ENCODE measurements at regions not wholly inside any gene's neighbourhood (a gene's known extent, or its start where the extent isn't known, plus 50 kb on each side); places are given as distances from the start of the nearest gene placed in this dataset.
"Not testable (repeated sequence)": the region's sequence is repeated elsewhere in the genome, so short reads cannot be mapped to it uniquely, and the experiment has no call there.

DNA sequence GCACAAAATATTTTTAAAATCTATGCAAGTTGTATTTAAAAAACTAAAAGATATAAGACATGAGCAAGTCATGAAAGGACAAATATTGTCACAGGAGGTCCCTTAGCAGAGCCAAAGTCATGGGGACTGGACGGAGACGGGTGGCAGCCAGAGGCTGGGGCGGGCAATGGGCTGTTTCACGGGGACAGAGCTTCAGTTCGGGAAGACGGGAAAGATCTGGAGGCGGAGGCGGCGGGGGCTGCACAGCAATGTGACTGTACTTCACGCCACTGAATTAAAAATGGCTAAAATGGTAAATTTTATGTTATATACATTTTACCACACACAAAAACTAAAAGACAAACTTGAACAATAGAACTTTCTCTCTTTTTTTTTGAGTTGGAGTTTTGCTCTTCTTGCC lies 60.0 kb upstream of the METRNL start:
- DNase-seq: no peak

DNA sequence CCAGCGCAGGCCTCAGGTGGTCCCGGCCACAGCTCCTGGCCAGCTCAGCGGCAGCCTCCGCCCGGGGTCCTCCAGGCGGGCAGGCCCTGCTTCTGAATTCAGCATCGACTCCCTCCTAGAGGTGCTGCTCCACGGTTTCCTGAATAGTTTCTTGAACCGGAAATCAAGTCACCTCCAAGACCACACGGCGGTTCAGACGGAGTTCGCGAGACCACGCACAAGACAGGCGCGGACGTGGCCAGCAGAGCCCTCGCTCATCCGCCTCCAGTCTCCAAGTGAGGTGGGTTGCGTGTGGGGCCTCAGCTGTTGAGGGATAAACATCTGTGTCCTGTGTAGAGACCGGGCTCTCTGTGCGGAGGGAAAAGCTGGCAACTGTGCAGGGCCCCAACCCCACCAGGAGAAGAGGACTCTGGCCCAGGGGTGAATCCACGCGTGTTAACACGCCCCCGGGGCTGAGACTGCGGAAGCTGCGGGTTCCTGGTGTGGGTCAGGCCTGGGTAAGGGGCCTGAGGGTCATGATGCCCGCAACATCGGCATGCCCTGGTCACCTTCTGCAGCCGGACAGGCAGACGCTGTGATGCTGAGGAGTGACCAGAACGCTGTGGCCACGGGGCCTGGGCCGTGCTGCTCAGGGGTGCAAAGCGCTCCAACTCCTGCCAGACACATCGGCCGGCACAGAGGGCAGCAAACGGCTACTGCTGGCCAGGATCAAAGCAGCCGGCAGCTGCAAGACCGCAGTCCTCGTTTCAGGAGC lies 55.0 kb upstream of the METRNL start:
- peak; percentile 25 for DNase-seq

DNA sequence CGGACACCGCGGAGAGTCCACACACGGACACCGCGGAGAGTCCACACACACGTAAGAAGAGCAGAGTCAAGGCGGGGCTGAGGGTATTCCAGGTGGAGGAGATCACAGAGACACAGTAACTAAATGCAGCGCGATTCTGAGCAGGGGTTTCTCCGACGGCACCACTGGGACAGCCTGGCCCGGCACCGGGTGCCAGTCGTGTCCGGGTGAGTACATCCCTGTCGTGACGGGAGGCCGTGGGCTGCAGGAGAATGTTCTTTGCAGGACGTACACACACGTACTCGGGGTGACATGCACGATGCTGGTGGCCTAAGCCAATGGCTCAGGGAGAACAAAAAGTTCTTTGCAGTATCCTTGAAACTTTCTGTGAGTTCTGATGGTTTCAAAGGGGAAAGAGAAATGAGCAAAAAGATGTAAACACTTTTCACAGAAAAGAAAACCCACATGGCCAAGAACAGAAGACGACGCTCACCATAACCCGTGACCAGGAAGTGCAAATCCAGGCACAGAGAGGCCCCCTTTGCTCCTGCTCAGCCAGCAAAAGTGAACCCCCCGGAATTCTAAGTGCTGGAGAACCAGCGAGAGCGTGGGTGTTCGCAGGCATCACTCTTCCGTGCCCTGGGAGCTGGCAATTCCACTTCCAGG lies 53.7 kb upstream of the METRNL start:
- DNase-seq: no peak

DNA sequence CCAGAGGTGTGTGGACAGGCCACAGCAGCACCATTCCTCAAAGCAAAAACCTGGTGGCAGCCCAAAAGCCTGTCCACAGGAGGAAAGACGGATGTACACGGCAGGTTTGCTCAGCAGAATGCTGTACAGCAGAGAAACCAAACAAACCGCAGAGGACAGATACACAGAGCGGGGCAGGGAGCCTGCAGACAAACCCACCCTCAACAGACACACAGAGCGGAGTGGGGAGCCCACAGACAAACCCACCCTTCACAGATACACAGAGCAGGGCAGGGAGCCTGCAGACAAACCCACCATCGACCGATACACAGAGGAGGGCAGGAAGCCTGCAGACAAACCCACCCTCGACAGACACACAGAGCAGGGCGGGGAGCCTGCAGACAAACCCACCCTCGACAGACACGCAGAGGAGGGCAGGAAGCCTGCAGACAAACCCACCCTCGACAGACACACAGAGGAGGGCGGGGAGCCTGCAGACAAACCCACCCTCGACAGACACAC lies 53.0 kb upstream of the METRNL start:
- DNase-seq: no peak

DNA sequence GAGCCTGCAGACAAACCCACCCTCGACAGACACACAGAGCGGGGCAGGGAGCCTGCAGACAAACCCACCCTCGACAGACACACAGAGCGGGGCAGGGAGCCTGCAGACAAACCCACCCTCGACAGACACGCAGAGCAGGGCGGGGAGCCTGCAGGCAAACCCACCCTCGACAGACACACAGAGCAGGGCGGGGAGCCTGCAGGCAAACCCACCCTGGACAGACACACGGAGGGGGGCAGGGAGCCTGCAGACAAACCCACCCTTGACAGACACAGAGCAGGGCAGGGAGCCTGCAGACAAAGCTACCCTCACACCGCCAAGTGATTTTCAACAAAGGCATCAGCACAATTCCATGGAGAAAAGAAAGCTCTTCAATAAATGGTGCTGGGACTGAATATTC lies 52.5 kb upstream of the METRNL start:
- DNase-seq: not testable (repeated sequence)

DNA sequence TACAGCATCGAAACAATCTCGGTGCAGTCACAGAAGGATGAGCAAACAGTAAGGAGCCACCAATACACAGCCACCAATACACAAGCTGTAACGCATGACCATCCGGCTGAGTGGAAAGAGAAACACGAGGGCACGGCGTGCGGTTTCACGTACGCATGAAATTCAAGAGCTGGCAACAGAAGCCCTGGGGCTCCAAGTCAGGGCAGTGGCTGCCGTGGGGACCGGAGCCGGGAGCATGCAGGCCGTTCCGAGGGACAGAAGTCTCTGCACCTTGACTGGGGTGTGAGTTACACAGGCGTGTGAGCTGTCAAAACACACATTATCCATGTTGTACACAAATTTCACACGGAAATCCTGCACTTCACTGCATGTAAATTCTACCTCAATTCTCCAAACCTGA lies 50.6 kb upstream of the METRNL start:
- DNase-seq: no peak

DNA sequence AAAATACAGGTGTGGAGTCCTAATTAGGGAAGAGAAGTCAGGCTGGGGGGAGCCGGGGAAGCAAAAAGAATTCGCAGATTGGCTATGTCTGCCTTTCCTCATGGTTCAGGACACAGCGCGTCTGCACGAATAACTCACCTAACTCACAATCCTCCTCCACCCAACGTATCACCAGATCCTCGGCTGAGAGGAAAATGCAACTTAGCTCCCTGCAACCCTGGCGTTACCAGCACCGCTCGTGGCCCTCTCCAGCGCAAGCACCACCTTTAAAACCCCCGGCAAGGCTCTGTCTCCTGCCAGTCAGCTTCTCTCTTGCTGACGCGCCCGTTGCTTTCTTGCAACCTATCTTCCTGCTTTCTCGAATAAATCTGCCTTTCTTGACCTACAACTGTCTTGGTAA lies 49.8 kb upstream of the METRNL start:
- no peak for DNase-seq
